ENCODE measurements at regions not wholly inside any gene's neighbourhood (a gene's known extent, or its start where the extent isn't known, plus 50 kb on each side); places are given as distances from the start of the nearest gene placed in this dataset.

- TF ChIP-seq CREB1 (IDR thresholded peaks at IDR 0.05; ENCODE audit: low read depth) (no peak), POLR2A (IDR thresholded peaks at IDR 0.05; ENCODE audit: low read depth, low read length) (no peak), E2F8 (IDR thresholded peaks at IDR 0.05; ENCODE audit: low read depth, partially characterized antibody) (no peak), POLR2AphosphoS5 (IDR thresholded peaks at IDR 0.05; ENCODE audit: low read length) (no peak)
- TF ChIP-seq, protein P1, sequence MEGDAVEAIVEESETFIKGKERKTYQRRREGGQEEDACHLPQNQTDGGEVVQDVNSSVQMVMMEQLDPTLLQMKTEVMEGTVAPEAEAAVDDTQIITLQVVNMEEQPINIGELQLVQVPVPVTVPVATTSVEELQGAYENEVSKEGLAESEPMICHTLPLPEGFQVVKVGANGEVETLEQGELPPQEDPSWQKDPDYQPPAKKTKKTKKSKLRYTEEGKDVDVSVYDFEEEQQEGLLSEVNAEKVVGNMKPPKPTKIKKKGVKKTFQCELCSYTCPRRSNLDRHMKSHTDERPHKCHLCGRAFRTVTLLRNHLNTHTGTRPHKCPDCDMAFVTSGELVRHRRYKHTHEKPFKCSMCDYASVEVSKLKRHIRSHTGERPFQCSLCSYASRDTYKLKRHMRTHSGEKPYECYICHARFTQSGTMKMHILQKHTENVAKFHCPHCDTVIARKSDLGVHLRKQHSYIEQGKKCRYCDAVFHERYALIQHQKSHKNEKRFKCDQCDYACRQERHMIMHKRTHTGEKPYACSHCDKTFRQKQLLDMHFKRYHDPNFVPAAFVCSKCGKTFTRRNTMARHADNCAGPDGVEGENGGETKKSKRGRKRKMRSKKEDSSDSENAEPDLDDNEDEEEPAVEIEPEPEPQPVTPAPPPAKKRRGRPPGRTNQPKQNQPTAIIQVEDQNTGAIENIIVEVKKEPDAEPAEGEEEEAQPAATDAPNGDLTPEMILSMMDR (IDR thresholded peaks at IDR 0.05 in 2 of 3, conservative IDR thresholded peaks at IDR 0.05 in 1 of 3; ENCODE audit: control insufficient read depth in 2 of 3, extremely low read depth in 1 of 3, insufficient read depth in 1 of 3, low read depth in 3 of 3, low read length in 3 of 3) = no peak
Measured at GRCh38 chr3:99319961-99320360, 318.4 kb upstream of the COL8A1 start.
